OCI-LY7 (cell line): ENCODE measurements at regions not wholly inside any gene's neighbourhood (a gene's known extent, or its start where the extent isn't known, plus 50 kb on each side); places are given as distances from the start of the nearest gene placed in this dataset.

ENCODE experiments used
- BruUV-seq: library from RNA; stranded (reverse); fragments of 400-500 nt; replicated peaks from 2 replicates; lab custom pipeline; 2021; lab: Mats Ljungman, UMichigan
- CTCF ChIA-PET: fragments of 300-600 bp; sonication (Branson Sonifier 250); formaldehyde crosslinking; loops from one replicate; lab custom pipeline; 2022; ENCODE audit warnings: antibody characterized with exemption; ENCODE audit not compliant: unreplicated experiment; lab: Charles Lee
- POLR2A ChIA-PET: fragments of 300-600 bp; sonication (Branson Sonifier 250); formaldehyde crosslinking; loops from one replicate; lab custom pipeline; 2022; ENCODE audit warnings: antibody characterized with exemption; lab: Charles Lee
- DNase-seq: peaks from one replicate; pipeline ENCODE4 v3.0.0-alpha.2; 2015; ENCODE audit warnings: low spot score
- H2AFZ ChIP-seq: fragments of 200-600 bp; sonication (generic), shearing (Covaris generic); 2 replicates; pipeline ENCODE4 v1.6.1; 2014; ENCODE audit warnings: mild to moderate bottlenecking, antibody characterized with exemption, low read length, moderate library complexity
- H3K27ac ChIP-seq: fragments of 200-600 bp; sonication (generic); 2 replicates; pipeline ENCODE4 v1.5.1; 2014; ENCODE audit warnings: mixed run types, low read depth, mild to moderate bottlenecking, moderate library complexity, low read length, inconsistent platforms; ENCODE audit not compliant: poor library complexity, severe bottlenecking
- H3K36me3 ChIP-seq: fragments of 200-600 bp; sonication (generic); 2 replicates; pipeline ENCODE4 v1.6.1; 2014; ENCODE audit warnings: mild to moderate bottlenecking, antibody characterized with exemption, low read length, moderate library complexity, mixed read lengths; ENCODE audit not compliant: insufficient read depth
- H3K4me1 ChIP-seq: fragments of 200-600 bp; sonication (generic); 2 replicates; pipeline ENCODE4 v1.5.1; 2014; ENCODE audit warnings: mild to moderate bottlenecking, low read length; ENCODE audit not compliant: insufficient read depth, poor library complexity, severe bottlenecking
- H3K4me2 ChIP-seq: fragments of 200-600 bp; sonication (generic); 2 replicates; pipeline ENCODE4 v1.6.1; 2014; ENCODE audit warnings: mild to moderate bottlenecking, low read length
- H3K4me3 ChIP-seq: fragments of 200-600 bp; sonication (generic); 2 replicates; pipeline ENCODE4 v1.5.1; 2014; ENCODE audit warnings: mild to moderate bottlenecking, low read depth, low read length; ENCODE audit not compliant: poor library complexity, severe bottlenecking
- H3K79me2 ChIP-seq: fragments of 200-600 bp; sonication (generic); 2 replicates; pipeline ENCODE4 v1.6.1; 2016; ENCODE audit warnings: low read depth, mild to moderate bottlenecking, low read length, moderate library complexity, mixed read lengths; ENCODE audit not compliant: insufficient read depth
- H3K9me2 ChIP-seq: fragments of 200-600 bp; sonication (generic); 2 replicates; pipeline ENCODE4 v1.6.1; 2016; ENCODE audit warnings: mild to moderate bottlenecking, low read length, mixed read lengths; ENCODE audit not compliant: insufficient read depth
- H3K9me3 ChIP-seq: fragments of 200-600 bp; sonication (generic); 2 replicates; pipeline ENCODE4 v1.6.1; 2014; ENCODE audit warnings: mild to moderate bottlenecking, mixed run types, low read length, mixed read lengths
- H4K20me1 ChIP-seq: fragments of 200-600 bp; sonication (generic); 2 replicates; pipeline ENCODE4 v1.6.1; 2014; ENCODE audit warnings: mild to moderate bottlenecking, antibody characterized with exemption, low read length, moderate library complexity, mixed read lengths; ENCODE audit not compliant: insufficient read depth
- CTCF ChIP-seq: fragments of 200-600 bp; sonication (generic); conservative IDR thresholded peaks from 2 replicates; pipeline ENCODE4 v1.5.1; 2014; ENCODE audit warnings: mild to moderate bottlenecking, antibody characterized with exemption, low read length, moderate library complexity, mixed read lengths
- EZH2phosphoT487 ChIP-seq: fragments of 200-600 bp; sonication (generic); IDR thresholded peaks from 2 replicates; pipeline ENCODE4 v1.6.1; 2018; ENCODE audit warnings: low read depth, borderline replicate concordance, mild to moderate bottlenecking, mixed run types, antibody characterized with exemption, low read length, moderate library complexity, mixed read lengths
- intact Hi-C: fragments of 100-400 bp; cut with micrococcal nuclease; formaldehyde crosslinking; loops from one replicate; pipeline ENCODE4 v1.10.0; 2022; ENCODE audit not compliant: unreplicated experiment

- Histone ChIP-seq H2AFZ (no peak overlapping the region), H3K4me2 (no peak overlapping the region), H3K4me3 (no peak overlapping the region), H3K9me2 (no peaks in the 10 kb centered on the region), H3K27ac (no peak overlapping the region), H3K36me3 (no peaks in the 10 kb centered on the region), H3K9me3 (no peaks in the 10 kb centered on the region), H3K4me1 (no peaks in the 10 kb centered on the region), H3K79me2 (no peaks in the 10 kb centered on the region), H4K20me1 (no peaks in the 10 kb centered on the region)
- no peak for TF ChIP-seq EZH2phosphoT487
- TF ChIP-seq CTCF = no peak
- CTCF ChIA-PET = no interaction called here
- no TSS peak for BruUV-seq
- intact Hi-C loops = no loop called here
- POLR2A ChIA-PET = no interaction called here
- no peak for DNase-seq
Measured at GRCh38 chr12:86659985-86660384, 403.8 kb upstream of the MGAT4C start.

GRCh38 chr12:86658303-86658702 is 402.1 kb upstream of the MGAT4C start:
- H3K4me1 ChIP-seq = no peaks in the 10 kb centered on the region
- no peaks in the 10 kb centered on the region for H3K9me2 ChIP-seq
- H3K9me3 ChIP-seq = no peaks in the 10 kb centered on the region
- H3K4me2 ChIP-seq = no peak overlapping the region
- DNase-seq = no peak
- H3K27ac ChIP-seq = no peak overlapping the region
- no peak overlapping the region for H2AFZ ChIP-seq
- H3K4me3 ChIP-seq = no peak overlapping the region
- no peaks in the 10 kb centered on the region for H3K36me3 ChIP-seq
- no TSS peak for BruUV-seq
- intact Hi-C loops = no loop called here
- TF ChIP-seq EZH2phosphoT487 = no peak
- POLR2A ChIA-PET = no interaction called here
- CTCF ChIA-PET = no interaction called here
- H4K20me1 ChIP-seq = no peaks in the 10 kb centered on the region
- no peaks in the 10 kb centered on the region for H3K79me2 ChIP-seq

GRCh38 chr12:86647800-86648199 is 391.6 kb upstream of the MGAT4C start:
- no peaks in the 10 kb centered on the region for H3K9me2 ChIP-seq
- no TSS peak for BruUV-seq
- H3K4me3 ChIP-seq = no peak overlapping the region
- DNase-seq = no peak
- TF ChIP-seq CTCF (no peak), EZH2phosphoT487 (no peak)
- H3K4me1 ChIP-seq = no peaks in the 10 kb centered on the region
- H2AFZ ChIP-seq = no peak overlapping the region
- no peaks in the 10 kb centered on the region for H3K79me2 ChIP-seq
- H3K4me2 ChIP-seq = no peak overlapping the region
- POLR2A ChIA-PET = interaction anchor here (0.6 kb wide), 1 partner anchor 309 kb away, joined by 7 read pairs; no protein-coding TSS in a partner anchor
- H4K20me1 ChIP-seq = no peaks in the 10 kb centered on the region
- 0 out of 2 replicates have a peak, but pooled peaks cover 6% of the 10 kb centered on the region for H3K9me3 ChIP-seq
- no peaks in the 10 kb centered on the region for H3K36me3 ChIP-seq
- CTCF ChIA-PET = no interaction called here
- H3K27ac ChIP-seq = no peak overlapping the region
- intact Hi-C loops = no loop called here
